Fibroblast of gingiva (primary cell): ENCODE measurements at regions not wholly inside any gene's neighbourhood (a gene's known extent, or its start where the extent isn't known, plus 50 kb on each side); places are given as distances from the start of the nearest gene placed in this dataset.
A peak's percentile ranks its signal among the peaks of the same experiment; 100 is the strongest.

Source experiments
- DNase-seq: peaks from one replicate; pipeline ENCODE4 v3.0.0-alpha.2; 2011; ENCODE audit warnings: low read depth

GRCh38 chr2:71812736-71813135, 334.9 kb downstream of the CYP26B1 start:
- no peak for DNase-seq

GRCh38 chr2:71811726-71812125, 335.9 kb downstream of the CYP26B1 start:
- DNase-seq: no peak

GRCh38 chr2:71811157-71811556, 336.5 kb downstream of the CYP26B1 start:
- DNase-seq: no peak

- DNase-seq: no peak
These were observed 339.8 kb downstream of the CYP26B1 start for GRCh38 chr2:71807581-71808451.

- no peak for DNase-seq
These were observed 341.2 kb downstream of the CYP26B1 start for GRCh38 chr2:71806432-71806831.

DNA sequence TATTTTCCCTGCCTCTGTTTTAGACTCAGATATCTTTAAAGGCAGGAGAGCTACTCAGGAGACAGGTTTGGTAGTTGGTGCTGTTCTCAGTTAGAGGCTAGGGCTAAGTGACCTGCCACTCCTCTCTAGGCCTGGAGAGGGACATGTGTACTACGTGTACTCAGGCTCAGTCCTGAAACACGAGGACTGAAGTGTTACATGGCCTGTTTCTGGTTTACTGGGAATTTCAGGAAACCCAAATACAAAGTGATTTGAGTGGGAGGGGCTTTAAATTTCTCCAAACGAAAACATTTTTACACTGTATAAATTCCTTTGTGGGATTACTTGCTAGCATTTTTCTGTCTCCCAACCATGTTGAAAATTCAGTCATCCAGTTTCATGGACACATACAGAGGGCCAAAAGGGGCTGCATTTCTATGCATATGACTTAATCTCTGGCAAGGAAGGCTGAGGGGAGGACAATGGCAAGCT, 343.3 kb downstream of the CYP26B1 start:
- DNase-seq: no peak

GRCh38 chr2:71803398-71803797, 344.3 kb downstream of the CYP26B1 start:
- DNase-seq: no peak

DNA sequence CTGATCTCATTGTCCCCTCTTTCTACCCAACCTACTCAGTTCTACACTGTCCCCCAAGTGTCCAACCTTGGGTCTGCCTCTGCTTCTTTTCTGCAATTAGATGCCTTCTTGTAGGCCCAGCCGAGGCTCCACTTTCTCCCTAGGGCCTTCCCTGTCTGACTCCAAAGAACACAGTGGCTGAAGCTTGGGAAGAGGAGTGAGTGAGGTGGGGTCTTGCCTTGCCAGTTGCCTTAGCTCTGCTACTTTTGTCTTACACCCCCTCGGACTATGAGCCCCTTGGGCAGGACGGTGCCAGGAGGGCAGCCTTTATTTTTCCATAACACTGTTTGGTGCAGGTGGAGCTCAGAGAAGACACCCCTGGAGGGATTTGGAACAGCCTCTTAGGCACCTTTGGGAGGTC, 345.1 kb downstream of the CYP26B1 start:
- no peak for DNase-seq

DNA sequence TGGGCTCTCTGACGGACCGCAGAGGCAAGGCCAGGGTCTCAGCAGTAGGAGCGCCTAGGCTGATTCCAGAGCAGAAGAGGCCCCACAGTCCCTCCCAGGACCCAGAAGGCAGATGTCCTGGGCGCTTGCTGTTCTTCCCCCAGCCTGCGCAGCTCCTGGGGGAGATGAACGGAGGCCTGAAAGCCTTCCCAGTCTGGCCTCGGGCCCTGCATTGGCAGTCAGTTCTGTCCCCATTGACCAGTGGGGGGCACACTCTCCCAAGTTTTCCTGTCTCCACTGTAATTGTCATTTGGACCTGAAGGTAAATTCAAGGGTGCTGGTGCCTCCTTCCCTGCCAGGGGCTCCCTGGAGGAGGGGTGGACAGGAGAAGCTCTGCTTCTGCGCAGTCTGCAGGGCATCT, 345.7 kb downstream of the CYP26B1 start:
- DNase-seq: peak; percentile 47

DNA sequence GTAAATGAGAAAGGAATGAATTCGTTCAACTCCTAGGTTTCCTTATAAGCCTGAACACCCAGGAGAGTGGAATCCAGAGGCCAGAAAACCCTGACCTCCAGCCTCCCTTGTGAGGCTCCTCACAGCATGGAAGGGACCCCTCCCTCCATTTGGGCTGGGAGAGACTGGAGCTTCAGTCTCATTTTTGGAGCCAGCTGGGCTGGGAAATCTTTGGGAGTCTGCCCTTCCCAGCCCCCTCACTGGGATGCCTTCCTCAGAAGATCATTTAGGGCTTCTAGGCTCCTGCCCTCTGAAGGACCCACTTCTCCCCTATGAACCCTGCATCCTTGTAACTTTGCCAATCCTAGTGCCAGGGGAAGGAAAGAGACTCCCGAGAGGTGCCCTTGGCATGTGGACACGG, 346.1 kb downstream of the CYP26B1 start:
- DNase-seq: no peak

- DNase-seq: no peak
These were observed 346.8 kb downstream of the CYP26B1 start for GRCh38 chr2:71800851-71801250.

DNA sequence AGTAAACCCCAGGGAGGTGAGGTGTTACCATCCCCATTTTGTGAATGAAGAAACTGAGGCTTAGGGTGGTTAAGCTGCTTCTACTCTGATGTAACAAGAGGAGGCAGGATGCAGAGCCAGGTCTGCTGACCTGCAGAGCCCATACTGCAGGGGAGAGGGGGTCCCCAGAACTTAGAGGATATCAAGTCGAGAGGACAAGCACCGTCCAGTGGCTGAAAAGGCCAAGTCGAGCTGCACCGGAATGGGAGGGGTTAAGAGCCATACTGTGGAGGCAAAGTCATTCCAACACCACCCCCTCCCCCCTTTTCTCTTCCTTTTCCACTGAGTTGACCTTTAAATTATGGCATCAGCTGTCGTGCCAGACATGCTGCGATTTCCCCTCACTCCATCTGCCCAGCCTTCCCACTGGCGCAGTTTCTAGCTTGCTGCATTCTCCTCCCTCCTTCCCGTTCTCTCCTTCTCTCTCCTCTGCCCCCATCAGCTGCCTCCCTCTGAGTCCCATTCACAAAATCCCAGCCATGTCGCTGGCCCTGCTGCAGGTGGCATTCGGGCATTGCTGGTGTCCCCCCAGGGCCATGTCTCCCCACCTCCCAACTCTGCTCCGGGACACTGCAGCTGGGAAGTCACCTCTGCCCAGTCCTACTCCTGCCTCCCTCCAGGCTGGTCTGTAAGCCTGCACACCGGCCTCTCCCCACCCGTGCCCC, 346.9 kb downstream of the DYSF start:
- DNase-seq: no peak

GRCh38 chr2:71799013-71799575, 345.7 kb downstream of the DYSF start:
- no peak for DNase-seq

GRCh38 chr2:71798266-71799012, 345.1 kb downstream of the DYSF start:
- no peak for DNase-seq

GRCh38 chr2:71797035-71797810, 343.9 kb downstream of the DYSF start:
- no peak for DNase-seq

- peak; percentile 70 for DNase-seq
These were observed 342.8 kb downstream of the DYSF start for GRCh38 chr2:71796174-71796593.

- no peak for DNase-seq
These were observed 342.1 kb downstream of the DYSF start for GRCh38 chr2:71795486-71795885.

- no peak for DNase-seq
These were observed 341.2 kb downstream of the DYSF start for GRCh38 chr2:71794611-71795010.

GRCh38 chr2:71793926-71794325, 340.6 kb downstream of the DYSF start:
- DNase-seq: no peak

DNA sequence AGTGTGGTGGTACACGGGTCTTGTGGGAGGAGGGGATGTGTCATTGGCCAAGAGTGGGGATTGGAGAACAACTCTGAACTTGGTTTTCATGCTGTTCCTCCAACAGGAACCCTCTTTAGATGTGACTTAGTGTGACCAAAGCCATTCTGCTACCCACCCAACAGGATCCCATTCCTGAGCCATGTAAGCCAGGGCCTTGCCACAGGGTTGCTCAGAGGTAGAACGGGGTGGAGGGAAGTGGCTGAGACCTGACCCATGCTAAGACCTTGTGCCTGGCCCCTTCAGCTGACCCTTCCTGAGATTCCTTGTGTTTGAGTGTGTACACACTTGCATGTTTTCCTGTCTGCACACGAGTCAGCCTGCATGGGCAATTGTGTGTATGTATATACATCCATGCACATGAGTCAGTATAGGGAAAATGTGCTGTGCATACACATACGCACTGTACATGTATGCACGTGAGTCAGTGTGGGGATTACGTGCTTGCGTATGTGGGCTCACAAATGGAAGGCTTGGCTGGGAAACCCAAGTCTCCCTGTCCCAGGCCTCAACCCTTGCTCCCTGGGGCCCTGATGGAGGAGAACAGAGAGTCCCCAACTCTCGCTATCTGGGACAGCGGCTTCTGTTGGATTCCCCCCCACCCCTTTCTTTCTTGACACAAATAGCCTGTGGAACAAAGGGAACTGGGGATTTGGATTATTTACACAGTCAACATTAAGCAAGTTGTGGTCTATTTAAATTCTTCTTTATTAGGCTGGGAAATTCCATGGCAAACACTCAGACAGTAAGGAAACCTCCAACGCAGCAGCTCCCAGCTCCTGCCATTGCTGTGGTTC, 339.8 kb downstream of the DYSF start:
- peak; percentile 62 for DNase-seq
